GM12878 (cell line): ENCODE measurements at regions not wholly inside any gene's neighbourhood (a gene's known extent, or its start where the extent isn't known, plus 50 kb on each side); places are given as distances from the start of the nearest gene placed in this dataset.

Experiments used
- ATAC-seq: fragments of 200-7000 bp; cut with Tn5 transposase; 3 replicates; pipeline ENCODE4 v1.9.1; 2020; ENCODE audit warnings: mild to moderate bottlenecking, moderate library complexity
- BruUV-seq: library from RNA; stranded (reverse); fragments of 400-500 nt; replicated peaks from 2 replicates; lab custom pipeline; 2021; lab: Mats Ljungman, UMichigan
- CTCF ChIA-PET: fragments of 300-600 bp; sonication (Branson Sonifier 250); formaldehyde crosslinking; extraction: SDS; loops from one replicate; lab custom pipeline; 2021; ENCODE audit warnings: inconsistent platforms; lab: Yijun Ruan, JAX
- POLR2A ChIA-PET: fragments of 350-600 bp; formaldehyde crosslinking; extraction: SDS; loops from one replicate; lab custom pipeline; 2021; ENCODE audit warnings: inconsistent platforms; lab: Charles Lee
- RAD21 ChIA-PET: fragments of 300-600 bp; sonication (Branson Sonifier 250); formaldehyde crosslinking; loops from one replicate; lab custom pipeline; 2023; ENCODE audit warnings: antibody characterized with exemption; ENCODE audit not compliant: unreplicated experiment; lab: Charles Lee
- SMC1A ChIA-PET: fragments of 300-600 bp; sonication (Branson Sonifier 250); formaldehyde crosslinking; loops from one replicate; lab custom pipeline; 2023; ENCODE audit not compliant: unreplicated experiment, uncharacterized antibody; lab: Charles Lee
- DNase-seq: peaks from one replicate; pipeline ENCODE4 v3.0.0-alpha.2; 2011; ENCODE audit warnings: low read depth, low spot score
- FAIRE-seq: peaks from 3 replicates; lab custom pipeline; 2011; peaks lifted over from hg19 to GRCh38; lab: Jason Lieb, UNC
- H2AFZ ChIP-seq: 2 replicates; pipeline ENCODE4 v1.6.0; 2011; ENCODE audit warnings: low read depth, low read length, control low read depth; ENCODE audit not compliant: control insufficient read depth
- H3K27ac ChIP-seq: 2 replicates; pipeline ENCODE4 v1.5.1; 2011; ENCODE audit warnings: control low read depth; ENCODE audit not compliant: control insufficient read depth, insufficient read depth
- H3K27me3 ChIP-seq, 2 experiments: replicated peaks in 1 of 2; 2 replicates each; pipeline versions ENCODE4 v1.6.0 to v1.6.1; 2011; ENCODE audit warnings: low read length in 1 of 2; ENCODE audit not compliant: control insufficient read depth in 2 of 2, insufficient read depth in 2 of 2
- H3K36me3 ChIP-seq, 2 experiments: 2 replicates each; pipeline ENCODE4 v1.5.1; 2011; ENCODE audit warnings: low read length in 1 of 2; ENCODE audit not compliant: control insufficient read depth in 2 of 2, insufficient read depth in 2 of 2
- H3K4me1 ChIP-seq: 2 replicates; pipeline ENCODE4 v1.6.1; 2011; ENCODE audit warnings: mild to moderate bottlenecking, low read length, moderate library complexity, mixed read lengths; ENCODE audit not compliant: control insufficient read depth, insufficient read depth
- H3K4me2 ChIP-seq: 2 replicates; pipeline ENCODE4 v1.6.0; 2011; ENCODE audit warnings: control low read depth; ENCODE audit not compliant: control insufficient read depth, insufficient read depth
- H3K4me3 ChIP-seq: fragments of 200-600 bp; sonication (generic); 2 replicates; pipeline ENCODE4 v1.5.1; 2016
- H3K79me2 ChIP-seq: 2 replicates; pipeline ENCODE4 v1.6.0; 2011; ENCODE audit warnings: low read length; ENCODE audit not compliant: control insufficient read depth, insufficient read depth
- H3K9ac ChIP-seq: 2 replicates; pipeline ENCODE4 v1.8.0; 2011; ENCODE audit warnings: low read length, control low read depth, mixed read lengths; ENCODE audit not compliant: control insufficient read depth, insufficient read depth
- H3K9me3 ChIP-seq: replicated peaks from 3 replicates; pipeline ENCODE4 v1.5.1; 2011; ENCODE audit warnings: mild to moderate bottlenecking, low read length; ENCODE audit not compliant: control insufficient read depth, insufficient read depth
- H4K20me1 ChIP-seq: 2 replicates; pipeline ENCODE4 v1.6.0; 2011; ENCODE audit not compliant: control insufficient read depth, insufficient read depth
- CEBPB ChIP-seq, 2 experiments: fragments of 150-350 bp in 1 of 2; IDR thresholded peaks; 2 replicates each; pipeline ENCODE4 v1.6.1; 2012 to 2014; ENCODE audit warnings: low read depth in 2 of 2, low read length in 2 of 2, borderline replicate concordance in 1 of 2, inconsistent platforms in 1 of 2
- E4F1 ChIP-seq: fragments of 450-650 bp; IDR thresholded peaks from 2 replicates; pipeline ENCODE4 v1.6.1; 2018; ENCODE audit warnings: borderline replicate concordance, mild to moderate bottlenecking; ENCODE audit not compliant: partially characterized antibody
- FOXM1 ChIP-seq: IDR thresholded peaks from 2 replicates; pipeline ENCODE4 v1.6.1; 2012; ENCODE audit warnings: low read depth, mild to moderate bottlenecking, inconsistent platforms, low read length, moderate library complexity
- GATAD2B ChIP-seq: fragments of 450-650 bp; conservative IDR thresholded peaks from 2 replicates; pipeline ENCODE4 v1.6.1; 2017; ENCODE audit warnings: low read depth, mild to moderate bottlenecking, moderate library complexity
- PAX5 ChIP-seq: IDR thresholded peaks from 2 replicates; pipeline ENCODE4 v1.6.1; 2011; ENCODE audit warnings: low read depth, low read length, borderline replicate concordance
- PBX3 ChIP-seq: IDR thresholded peaks from 2 replicates; pipeline ENCODE4 v1.6.1; 2011; ENCODE audit warnings: mild to moderate bottlenecking, low read depth, low read length, moderate library complexity; ENCODE audit not compliant: insufficient replicate concordance
- PRDM15 ChIP-seq: fragments of 450-650 bp; formaldehyde crosslinking; IDR thresholded peaks from 2 replicates; pipeline ENCODE4 v1.4.0; 2020; ENCODE audit warnings: mild to moderate bottlenecking, moderate library complexity
- ZBED1 ChIP-seq: IDR thresholded peaks from 2 replicates; pipeline ENCODE4 v1.6.1; 2016; ENCODE audit warnings: borderline replicate concordance
- ZBTB4 ChIP-seq: fragments of 450-650 bp; formaldehyde crosslinking; IDR thresholded peaks from 2 replicates; pipeline ENCODE4 v1.4.0; 2022; ENCODE audit warnings: mild to moderate bottlenecking, moderate library complexity
- ZNF274 ChIP-seq: IDR thresholded peaks from one replicate; pipeline ENCODE4 v1.8.0; 2011; ENCODE audit not compliant: insufficient read length, insufficient read depth
- WGBS: methylation state at CpG from one replicate; pipeline ENCODE4 v1.1.6; 2016; ENCODE audit warnings: low lambda C conversion rate; ENCODE audit not compliant: insufficient replicate concordance, insufficient coverage; ENCODE audit errors: missing lambda C conversion rate; 5-methylcytosine and 5-hydroxymethylcytosine counted together
- in situ Hi-C: fragments of 300-500 bp; cut with MboI; formaldehyde crosslinking; loops from 9 replicates; pipeline ENCODE4 v1.14.3; 2018; ENCODE audit warnings: mixed read lengths
- intact Hi-C: fragments of 100-400 bp; cut with micrococcal nuclease; formaldehyde crosslinking; loops from one replicate; pipeline ENCODE4 v1.14.2; 2022; ENCODE audit not compliant: unreplicated experiment

- Histone ChIP-seq H3K36me3 (no peaks in the 10 kb centered on the region), H3K79me2 (no peaks in the 10 kb centered on the region), H3K4me3 (no peak overlapping the region), H3K27me3 (no peaks in the 10 kb centered on the region), H3K4me1 (no peaks in the 10 kb centered on the region), H3K9ac (no peak overlapping the region), H3K4me2 (no peak overlapping the region), H3K9me3 (no peaks in the 10 kb centered on the region), H2AFZ (no peak overlapping the region), H3K27ac (no peak overlapping the region), H4K20me1 (no peaks in the 10 kb centered on the region)
- no peak for FAIRE-seq
- in situ Hi-C loops (no loop called here), intact Hi-C loops (no loop called here)
- no peak for DNase-seq
- 14% methylated on average over 3 of the region's 3 CpGs for whole genome bisulfite sequencing
- no TSS peak for BruUV-seq
- ChIA-PET POLR2A (no interaction called here), SMC1A (interaction anchor here (0.8 kb wide), 1 partner anchor 9 kb away, joined by 4 read pairs; no protein-coding TSS in a partner anchor), CTCF (no interaction called here), RAD21 (no interaction called here)
- no peak for ATAC-seq
- TF ChIP-seq ZBTB4 (CRISPR knock-in tag): no peak
- no peak for TF ChIP-seq ZNF274
- no peak for TF ChIP-seq PRDM15 (CRISPR knock-in tag)
- no peak for TF ChIP-seq CEBPB (IDR thresholded peaks at IDR 0.05; ENCODE audit: borderline replicate concordance in 1 of 2, low read depth in 2 of 2, low read length in 2 of 2)
- TF ChIP-seq E4F1: no peak
- no peak for TF ChIP-seq ZBED1
- TF ChIP-seq FOXM1: no peak
- no peak for TF ChIP-seq PBX3
- no peak for TF ChIP-seq PAX5
- no peak for TF ChIP-seq GATAD2B
Measured at GRCh38 chr12:86456241-86456640, 200.1 kb upstream of the MGAT4C start.
